ENCODE measurements at regions not wholly inside any gene's neighbourhood (a gene's known extent, or its start where the extent isn't known, plus 50 kb on each side); places are given as distances from the start of the nearest gene placed in this dataset.

DNA sequence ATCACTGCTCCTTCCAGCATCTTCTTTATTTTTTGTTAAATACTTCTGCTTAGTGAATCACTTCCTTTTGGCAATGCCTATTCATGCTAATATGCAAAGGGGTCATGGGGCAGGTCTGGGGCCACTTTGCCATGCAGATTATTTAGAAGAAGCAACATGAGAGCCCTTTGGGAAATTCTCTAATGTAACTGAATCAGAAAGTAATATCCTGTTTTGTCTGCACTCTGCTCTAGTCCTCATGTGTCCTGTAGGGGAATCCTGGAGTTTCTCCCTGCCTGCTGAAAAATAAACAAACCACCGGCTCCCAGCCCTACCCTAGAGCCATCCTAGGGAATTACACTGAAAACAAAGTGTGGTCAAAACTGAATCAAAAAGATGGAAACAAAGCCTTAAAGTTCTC, 176.5 kb upstream of the POU2AF2 start:
- TF ChIP-seq, protein P1, sequence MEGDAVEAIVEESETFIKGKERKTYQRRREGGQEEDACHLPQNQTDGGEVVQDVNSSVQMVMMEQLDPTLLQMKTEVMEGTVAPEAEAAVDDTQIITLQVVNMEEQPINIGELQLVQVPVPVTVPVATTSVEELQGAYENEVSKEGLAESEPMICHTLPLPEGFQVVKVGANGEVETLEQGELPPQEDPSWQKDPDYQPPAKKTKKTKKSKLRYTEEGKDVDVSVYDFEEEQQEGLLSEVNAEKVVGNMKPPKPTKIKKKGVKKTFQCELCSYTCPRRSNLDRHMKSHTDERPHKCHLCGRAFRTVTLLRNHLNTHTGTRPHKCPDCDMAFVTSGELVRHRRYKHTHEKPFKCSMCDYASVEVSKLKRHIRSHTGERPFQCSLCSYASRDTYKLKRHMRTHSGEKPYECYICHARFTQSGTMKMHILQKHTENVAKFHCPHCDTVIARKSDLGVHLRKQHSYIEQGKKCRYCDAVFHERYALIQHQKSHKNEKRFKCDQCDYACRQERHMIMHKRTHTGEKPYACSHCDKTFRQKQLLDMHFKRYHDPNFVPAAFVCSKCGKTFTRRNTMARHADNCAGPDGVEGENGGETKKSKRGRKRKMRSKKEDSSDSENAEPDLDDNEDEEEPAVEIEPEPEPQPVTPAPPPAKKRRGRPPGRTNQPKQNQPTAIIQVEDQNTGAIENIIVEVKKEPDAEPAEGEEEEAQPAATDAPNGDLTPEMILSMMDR (IDR thresholded peaks at IDR 0.05; ENCODE audit: insufficient read depth, low read depth, low read length, missing control alignments), result peak; percentile 27
- no peak overlapping the region for H3K4me3 ChIP-seq (ENCODE audit: low read length)
- DNase-seq (ENCODE audit: low read depth), result peak; percentile 34

DNA sequence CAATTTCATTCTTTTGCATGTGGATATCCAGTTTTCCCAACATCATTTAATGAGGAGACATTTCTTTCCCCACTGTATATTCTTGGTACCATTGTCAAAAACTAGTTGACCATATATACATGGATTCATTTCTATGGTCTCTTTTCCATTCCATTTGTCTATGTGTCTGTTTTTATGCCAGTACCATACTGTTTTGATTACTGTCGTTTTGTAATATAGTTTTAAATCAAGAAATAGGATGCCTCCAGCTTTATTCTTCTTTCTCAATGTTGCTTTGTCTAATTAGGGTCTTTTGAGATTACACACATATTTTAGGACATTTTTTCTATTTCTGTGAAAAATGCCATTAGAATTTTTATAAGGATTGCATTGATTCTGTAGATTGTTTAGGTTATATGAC, 177.5 kb upstream of the POU2AF2 start:
- no peak for DNase-seq (ENCODE audit: low read depth)
- TF ChIP-seq, protein P1 (IDR thresholded peaks at IDR 0.05; ENCODE audit: insufficient read depth, low read depth, low read length, missing control alignments), result no peak
- H3K4me3 ChIP-seq (ENCODE audit: low read length), result no peak overlapping the region

DNA sequence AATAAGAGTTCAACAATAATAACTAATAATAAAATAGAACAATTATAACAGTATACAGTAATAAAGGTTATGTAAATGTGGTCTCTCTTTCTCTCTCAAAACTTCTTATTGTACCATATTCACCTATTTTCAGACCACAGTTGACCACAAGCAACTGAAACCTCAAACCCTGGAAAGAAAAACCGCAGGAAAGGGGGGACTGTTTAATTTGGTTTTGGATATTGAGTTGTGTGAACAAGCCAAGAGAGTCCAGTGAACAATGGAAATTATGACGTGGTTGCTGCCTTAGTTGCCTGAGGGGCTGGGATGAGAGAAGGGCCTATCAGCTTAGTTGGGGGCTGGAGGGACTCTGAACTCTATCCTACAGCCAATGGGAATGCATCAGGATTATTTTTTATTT, 178.7 kb upstream of the POU2AF2 start:
- DNase-seq (ENCODE audit: low read depth), result no peak
- no peak overlapping the region for H3K4me3 ChIP-seq (ENCODE audit: low read length)
- TF ChIP-seq, protein P1 (IDR thresholded peaks at IDR 0.05; ENCODE audit: insufficient read depth, low read depth, low read length, missing control alignments), result no peak

DNA sequence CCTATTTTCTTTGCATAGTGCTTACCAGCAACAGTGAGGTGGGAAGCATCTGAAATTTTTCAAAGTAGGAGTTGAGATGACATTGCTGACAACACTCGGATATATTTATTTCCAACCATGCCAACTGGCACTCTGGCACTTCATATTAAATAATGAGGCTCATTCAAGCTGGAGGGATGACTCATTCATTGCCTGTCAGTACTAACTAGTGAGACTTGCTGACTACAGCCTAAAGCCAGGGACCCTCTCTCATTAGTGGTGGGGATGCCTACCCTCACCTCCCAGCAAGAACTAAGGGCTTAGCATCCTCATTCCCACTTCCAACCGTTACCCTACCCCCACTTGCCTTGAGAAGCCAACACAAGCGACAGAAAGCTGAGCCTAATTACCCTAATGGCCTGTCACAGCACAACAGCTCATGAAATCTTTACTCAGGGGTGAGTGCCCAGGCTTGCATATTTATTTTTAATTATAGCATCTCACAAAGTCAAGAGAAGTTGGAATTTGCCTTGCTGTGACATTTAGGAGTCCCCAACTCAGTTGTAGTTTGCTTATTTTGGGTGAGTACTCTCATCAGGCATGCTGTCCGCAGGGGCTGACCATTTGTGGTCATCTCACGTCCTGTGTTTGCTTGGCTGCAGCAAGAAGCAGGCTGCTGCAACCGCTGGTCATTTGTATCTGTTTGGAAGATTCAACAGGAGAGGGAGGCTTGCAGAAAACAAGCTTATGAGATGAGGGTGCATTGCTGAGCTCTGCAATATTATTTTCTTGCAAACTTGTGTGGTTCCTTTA, 181.6 kb upstream of the POU2AF2 start:
- no peak overlapping the region for H3K4me3 ChIP-seq (ENCODE audit: low read length)
- TF ChIP-seq, protein P1 (IDR thresholded peaks at IDR 0.05; ENCODE audit: insufficient read depth, low read depth, low read length, missing control alignments), result no peak
- peak; percentile 47 for DNase-seq (ENCODE audit: low read depth)

DNA sequence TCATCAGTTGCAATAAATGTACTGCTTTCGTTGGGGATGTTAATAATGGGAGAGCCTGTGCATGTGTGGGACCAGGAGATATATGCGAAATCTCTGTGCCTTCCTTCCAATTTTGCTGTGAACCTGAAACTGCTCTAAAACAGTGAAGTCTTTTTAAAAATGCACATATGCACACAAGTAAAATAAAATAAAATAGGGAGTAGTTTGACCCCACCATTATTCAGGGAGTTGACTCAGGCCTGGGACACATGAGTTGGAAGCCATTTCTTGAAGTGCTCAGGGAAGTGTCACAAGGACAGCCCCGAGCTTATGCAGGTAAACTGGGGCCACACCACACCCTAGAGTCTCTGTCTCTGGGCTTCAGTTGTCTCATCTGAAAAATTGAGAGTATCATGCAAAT, 183.1 kb upstream of the POU2AF2 start:
- DNase-seq (ENCODE audit: low read depth), result no peak
- TF ChIP-seq, protein P1 (IDR thresholded peaks at IDR 0.05; ENCODE audit: insufficient read depth, low read depth, low read length, missing control alignments), result no peak
- H3K4me3 ChIP-seq (ENCODE audit: low read length), result no peak overlapping the region

DNA sequence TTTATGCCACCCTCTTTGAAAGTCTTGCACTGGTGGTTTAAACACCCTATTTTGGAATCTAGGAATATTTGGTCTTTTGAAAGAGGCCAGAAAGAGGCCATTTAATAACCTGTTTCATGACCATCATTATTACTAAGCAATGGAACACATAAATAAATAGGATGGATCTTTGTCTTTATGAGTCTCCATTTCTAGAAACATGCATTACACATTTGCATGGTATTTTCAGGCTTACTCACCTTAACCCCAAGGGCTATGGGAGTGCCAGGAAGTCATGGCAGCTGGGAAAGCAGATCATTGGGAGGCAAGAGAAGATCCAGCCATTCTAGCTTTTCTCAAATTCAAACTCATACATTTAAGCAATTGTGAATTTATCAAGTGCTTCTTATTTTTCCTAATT, 185.8 kb upstream of the POU2AF2 start:
- TF ChIP-seq, protein P1 (IDR thresholded peaks at IDR 0.05; ENCODE audit: insufficient read depth, low read depth, low read length, missing control alignments), result no peak
- DNase-seq (ENCODE audit: low read depth), result peak; percentile 92
- no peak overlapping the region for H3K4me3 ChIP-seq (ENCODE audit: low read length)

DNA sequence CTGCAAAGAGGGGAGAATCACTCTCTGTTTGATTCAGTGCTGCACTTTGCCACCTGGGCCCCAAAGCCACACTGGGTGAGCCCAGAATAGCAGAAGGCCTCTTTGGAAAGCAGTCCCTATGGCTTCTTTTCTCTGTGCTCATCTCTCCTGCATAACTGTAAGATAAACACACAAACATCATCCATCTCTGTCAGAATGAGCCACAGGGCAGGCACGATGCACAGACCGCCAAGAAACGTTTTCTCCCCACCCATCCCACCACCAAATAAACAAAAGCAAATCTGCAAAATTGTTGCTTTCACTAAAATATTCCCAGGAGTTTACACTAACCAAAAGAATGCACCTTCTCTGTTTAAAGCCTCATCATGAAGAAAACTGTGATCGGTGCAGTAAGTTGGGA, 196.4 kb upstream of the POU2AF2 start:
- TF ChIP-seq, protein P1 (IDR thresholded peaks at IDR 0.05; ENCODE audit: insufficient read depth, low read depth, low read length, missing control alignments), result no peak
- no peak overlapping the region for H3K4me3 ChIP-seq (ENCODE audit: low read length)
- no peak for DNase-seq (ENCODE audit: low read depth)
